Mononuclear cell (primary cell): ENCODE measurements at regions not wholly inside any gene's neighbourhood (a gene's known extent, or its start where the extent isn't known, plus 50 kb on each side); places are given as distances from the start of the nearest gene placed in this dataset.

Experiments
- H3K27me3 ChIP-seq: 2 replicates; pipeline ENCODE4 v1.6.0; 2011; ENCODE audit warnings: low read length, control low read depth; ENCODE audit not compliant: insufficient read depth
- H3K4me1 ChIP-seq: 2 replicates; pipeline ENCODE4 v1.5.1; 2011; ENCODE audit warnings: mild to moderate bottlenecking, low read length, control low read depth; ENCODE audit not compliant: insufficient read depth
- H3K4me3 ChIP-seq: 2 replicates; pipeline ENCODE4 v1.5.1; 2011; ENCODE audit warnings: mild to moderate bottlenecking, low read length, moderate library complexity
- H3K9me3 ChIP-seq: 2 replicates; pipeline ENCODE4 v1.5.1; 2011; ENCODE audit warnings: low read depth, mild to moderate bottlenecking, control low read depth, low read length

DNA sequence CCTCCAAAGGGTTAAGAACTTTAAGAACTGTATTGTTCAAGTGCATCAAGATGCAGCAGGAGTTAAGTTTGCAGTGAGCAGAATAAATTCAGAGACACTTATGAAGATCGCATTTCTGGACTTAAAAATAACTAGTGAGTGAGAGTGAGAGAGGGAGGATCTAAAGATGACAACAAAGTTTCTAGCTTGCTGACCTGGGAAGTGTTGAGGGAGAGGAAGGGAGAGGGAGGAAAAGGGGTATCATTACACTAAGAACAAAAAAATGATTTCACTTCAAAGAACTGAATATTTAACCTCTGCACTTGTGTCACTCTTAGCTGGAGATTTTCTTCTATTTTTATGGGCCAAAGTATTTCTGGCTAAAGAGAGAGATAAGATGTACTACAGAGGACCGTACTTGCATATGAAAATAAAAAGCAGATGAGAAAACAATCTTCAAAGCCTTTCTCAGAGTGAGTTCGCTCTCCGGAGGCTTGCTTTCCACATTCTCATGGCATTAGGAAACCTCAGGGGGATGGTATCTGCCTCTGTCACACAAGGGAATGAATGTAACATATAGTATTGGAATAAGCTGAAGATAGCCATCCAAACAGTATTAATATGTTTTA, 91.4 kb upstream of the TJP1 start:
- Histone ChIP-seq H3K9me3 (no peaks in the 10 kb centered on the region), H3K4me1 (no peaks in the 10 kb centered on the region), H3K27me3 (no peaks in the 10 kb centered on the region), H3K4me3 (no peak overlapping the region)

DNA sequence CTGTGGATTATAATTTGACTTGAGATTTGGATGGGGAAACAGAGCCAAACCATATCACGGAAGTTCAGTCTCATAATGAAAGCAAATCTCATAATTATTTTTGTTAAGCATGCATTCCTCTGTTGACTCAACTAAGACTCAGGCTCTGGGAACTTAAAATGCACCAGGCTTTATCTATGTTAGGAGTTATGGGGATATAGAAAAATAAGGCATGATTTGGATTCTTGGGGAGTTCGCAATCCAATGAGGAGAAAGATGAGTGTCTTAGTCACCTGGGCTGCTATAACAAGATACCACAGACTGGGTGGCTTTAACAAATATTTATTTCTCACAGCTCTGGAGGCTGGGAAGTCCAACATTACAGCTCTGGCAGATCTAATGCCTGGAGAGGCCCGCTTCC, 89.4 kb upstream of the TJP1 start:
- no peaks in the 10 kb centered on the region for H3K4me1 ChIP-seq
- H3K27me3 ChIP-seq, result no peaks in the 10 kb centered on the region
- H3K9me3 ChIP-seq, result no peaks in the 10 kb centered on the region
- no peak overlapping the region for H3K4me3 ChIP-seq

DNA sequence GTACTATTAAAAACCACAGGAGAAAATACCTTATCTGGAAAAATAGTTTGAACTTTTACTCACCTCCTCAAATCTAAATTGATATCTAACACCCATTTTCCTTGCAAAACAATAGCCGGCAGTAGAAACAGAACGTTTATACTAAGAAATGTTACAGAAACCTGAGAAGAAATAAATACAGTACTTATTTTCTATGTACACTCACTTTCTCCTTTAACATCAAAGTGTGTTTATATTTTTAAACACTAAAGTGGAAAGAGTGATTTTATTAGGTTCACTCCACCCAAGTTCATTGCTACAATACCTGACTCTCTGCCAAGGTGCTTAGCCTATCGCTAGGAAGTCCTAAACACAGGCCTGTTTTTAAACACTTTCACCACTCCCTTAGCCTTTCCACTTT, 87.8 kb upstream of the TJP1 start:
- Histone ChIP-seq H3K4me1 (no peaks in the 10 kb centered on the region), H3K27me3 (no peaks in the 10 kb centered on the region), H3K4me3 (no peak overlapping the region), H3K9me3 (no peaks in the 10 kb centered on the region)

- no peaks in the 10 kb centered on the region for H3K4me1 ChIP-seq
- no peak overlapping the region for H3K4me3 ChIP-seq
- H3K27me3 ChIP-seq, result no peaks in the 10 kb centered on the region
- no peaks in the 10 kb centered on the region for H3K9me3 ChIP-seq
Measured at GRCh38 chr15:29904757-29905417, 82.6 kb upstream of the TJP1 start.

- no peaks in the 10 kb centered on the region for H3K9me3 ChIP-seq
- no peaks in the 10 kb centered on the region for H3K27me3 ChIP-seq
- H3K4me1 ChIP-seq, result no peaks in the 10 kb centered on the region
- no peak overlapping the region for H3K4me3 ChIP-seq
Measured at GRCh38 chr15:29903785-29904464, 81.7 kb upstream of the TJP1 start.

DNA sequence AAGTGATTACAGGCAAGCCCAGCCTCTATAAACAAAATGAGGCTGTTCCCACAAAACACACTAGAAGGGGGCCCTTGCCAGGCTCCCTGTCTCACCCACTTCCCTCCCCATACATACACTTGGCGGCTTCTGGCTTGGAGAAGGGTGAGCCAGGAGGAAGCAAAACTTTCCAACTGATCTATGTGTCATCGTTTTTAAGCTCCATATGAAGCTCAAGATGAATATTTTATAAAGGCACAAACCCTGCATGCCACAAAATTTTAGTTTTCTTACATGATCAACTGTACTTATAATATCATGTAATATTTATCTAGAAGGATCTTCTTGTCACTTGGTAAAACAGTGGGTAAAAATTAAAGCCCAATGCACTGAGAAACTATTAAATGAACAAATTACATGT, 80.8 kb upstream of the TJP1 start:
- Histone ChIP-seq H3K9me3 (no peaks in the 10 kb centered on the region), H3K4me3 (no peak overlapping the region), H3K4me1 (no peaks in the 10 kb centered on the region), H3K27me3 (no peaks in the 10 kb centered on the region)

DNA sequence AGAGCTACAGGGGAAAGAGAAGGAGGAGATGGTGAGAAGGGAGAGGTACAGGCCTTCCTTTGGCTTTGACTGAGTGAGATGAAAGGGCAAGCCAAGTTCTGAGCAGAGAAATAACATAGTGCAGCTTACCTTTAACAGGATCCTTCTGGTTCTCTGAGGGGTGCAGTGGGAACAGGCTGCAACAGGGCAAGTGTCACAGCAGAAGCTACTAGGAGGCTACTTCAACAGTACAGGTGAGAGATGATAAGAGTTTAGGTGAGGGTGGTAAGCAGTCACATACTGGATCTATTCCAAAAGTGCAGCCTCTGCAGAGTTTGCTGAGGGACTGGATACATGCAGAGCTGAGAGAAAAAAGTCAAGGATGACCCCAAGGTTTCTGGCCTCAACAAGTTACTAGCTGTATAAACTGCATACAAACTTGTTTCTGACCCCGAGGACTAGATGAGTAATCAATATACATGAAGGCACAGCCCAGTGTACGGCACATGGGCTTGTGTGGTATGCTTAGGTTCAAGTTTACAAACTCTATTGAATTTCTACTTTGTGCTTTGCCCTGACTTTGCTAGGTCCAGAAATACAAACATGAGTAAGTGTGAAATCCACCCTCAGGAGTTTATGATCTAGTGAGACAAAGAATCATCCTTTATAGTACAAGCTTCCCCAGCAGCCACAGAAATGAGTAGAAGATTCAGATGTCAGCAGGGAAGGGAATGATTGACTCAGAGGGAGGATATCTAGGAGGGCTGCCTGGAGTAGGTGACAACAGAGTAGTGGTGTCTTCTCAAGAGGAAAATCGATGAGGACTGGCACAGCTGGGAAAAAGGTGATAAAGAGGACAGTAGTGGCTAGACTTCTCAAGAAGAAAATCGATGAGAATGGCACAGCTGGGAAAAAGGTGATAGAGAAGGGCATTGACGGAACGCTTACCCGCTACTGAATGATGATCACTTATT, 78.2 kb upstream of the TJP1 start:
- Histone ChIP-seq H3K4me3 (no peak overlapping the region), H3K4me1 (no peaks in the 10 kb centered on the region), H3K9me3 (no peaks in the 10 kb centered on the region), H3K27me3 (no peaks in the 10 kb centered on the region)

- Histone ChIP-seq H3K4me1 (no peaks in the 10 kb centered on the region), H3K4me3 (no peak overlapping the region), H3K27me3 (no peaks in the 10 kb centered on the region), H3K9me3 (no peaks in the 10 kb centered on the region)
Measured at GRCh38 chr15:29896062-29896461, 73.8 kb upstream of the TJP1 start.

DNA sequence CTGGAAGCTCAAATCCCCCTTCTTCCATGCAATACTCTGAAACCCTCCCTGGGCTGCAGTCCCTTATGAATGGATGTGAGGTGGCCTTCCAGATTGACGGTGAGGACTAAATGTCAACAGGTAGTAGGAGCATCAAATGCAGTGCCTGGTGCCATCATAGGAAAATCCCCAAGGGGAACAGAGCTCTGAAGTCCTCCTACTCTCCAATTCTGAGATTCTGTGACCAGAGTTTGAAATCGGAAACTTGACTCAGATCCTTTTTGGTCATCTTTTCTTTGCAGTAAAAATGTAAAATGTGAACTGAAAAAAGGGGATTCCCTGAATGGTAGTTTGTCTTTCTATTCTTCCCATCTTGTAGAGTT, 68.8 kb upstream of the TJP1 start:
- H3K27me3 ChIP-seq, result no peaks in the 10 kb centered on the region
- no peaks in the 10 kb centered on the region for H3K4me1 ChIP-seq
- H3K9me3 ChIP-seq, result no peaks in the 10 kb centered on the region
- no peak overlapping the region for H3K4me3 ChIP-seq

DNA sequence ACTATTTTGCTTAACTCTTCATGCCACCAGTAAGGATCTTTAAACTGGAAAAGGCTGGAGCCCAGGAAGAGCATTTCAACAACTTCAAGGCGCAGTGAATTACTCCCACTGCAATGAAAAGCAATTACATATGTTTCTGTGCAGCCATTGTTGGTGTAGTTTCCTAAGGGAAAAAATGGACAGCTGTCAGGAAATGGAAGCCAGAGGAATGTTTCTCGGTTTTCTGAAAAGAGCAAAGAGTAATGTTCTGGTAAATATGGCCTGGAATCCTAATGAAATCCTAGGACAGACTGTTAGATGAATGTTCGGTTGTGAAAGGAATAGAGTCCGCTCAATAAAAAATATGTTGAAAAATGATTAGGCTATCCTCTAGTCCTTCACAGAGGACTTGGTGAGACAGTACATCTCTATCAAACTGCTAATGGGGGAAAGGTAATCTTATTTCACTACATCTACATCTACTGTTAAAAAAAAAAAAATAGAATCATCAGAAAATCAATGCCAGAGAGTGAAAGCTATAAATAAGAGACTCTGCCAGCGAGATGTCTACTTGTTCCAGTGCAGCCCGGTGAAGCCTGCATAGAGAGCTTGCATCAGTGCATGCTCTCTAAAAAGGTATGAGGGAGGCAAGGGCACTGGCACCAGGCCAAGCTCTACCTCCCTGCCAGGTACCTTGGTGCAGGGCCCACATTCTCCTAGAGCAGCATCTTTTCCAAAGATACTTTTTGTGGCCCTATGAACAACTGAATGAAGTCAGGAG, 68.2 kb upstream of the TJP1 start:
- Histone ChIP-seq H3K27me3 (no peaks in the 10 kb centered on the region), H3K9me3 (no peaks in the 10 kb centered on the region), H3K4me1 (no peaks in the 10 kb centered on the region), H3K4me3 (no peak overlapping the region)

- no peaks in the 10 kb centered on the region for H3K27me3 ChIP-seq
- no peak overlapping the region for H3K4me3 ChIP-seq
- H3K4me1 ChIP-seq, result no peaks in the 10 kb centered on the region
- no peaks in the 10 kb centered on the region for H3K9me3 ChIP-seq
Measured at GRCh38 chr15:29889542-29890329, 67.5 kb upstream of the TJP1 start.

- no peaks in the 10 kb centered on the region for H3K4me1 ChIP-seq
- H3K4me3 ChIP-seq, result no peak overlapping the region
- peaks cover 4% of the 10 kb centered on the region for H3K27me3 ChIP-seq
- H3K9me3 ChIP-seq, result no peaks in the 10 kb centered on the region
Measured at GRCh38 chr15:29888646-29889045, 66.4 kb upstream of the TJP1 start.

DNA sequence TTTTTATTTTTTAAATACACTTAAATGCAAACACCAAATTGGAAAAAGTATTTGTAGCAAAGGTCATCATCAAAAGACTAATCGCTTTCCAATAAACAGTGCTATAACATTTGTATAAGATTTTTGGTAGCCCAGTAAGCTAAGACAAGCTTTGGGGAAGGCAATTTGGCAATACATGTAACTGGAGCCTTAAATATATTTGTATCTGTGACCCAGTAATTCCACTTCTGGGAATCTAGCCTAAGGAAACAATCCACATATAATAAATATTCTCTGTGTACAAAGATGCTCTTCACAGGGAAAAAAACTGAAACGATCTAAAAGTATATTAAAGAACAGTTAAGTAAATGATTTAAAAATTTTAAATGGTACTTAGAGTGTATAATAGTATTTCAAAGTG, 65.5 kb upstream of the TJP1 start:
- Histone ChIP-seq H3K4me3 (no peak overlapping the region), H3K9me3 (no peaks in the 10 kb centered on the region), H3K4me1 (no peaks in the 10 kb centered on the region), H3K27me3 (peaks cover 7% of the 10 kb centered on the region)

DNA sequence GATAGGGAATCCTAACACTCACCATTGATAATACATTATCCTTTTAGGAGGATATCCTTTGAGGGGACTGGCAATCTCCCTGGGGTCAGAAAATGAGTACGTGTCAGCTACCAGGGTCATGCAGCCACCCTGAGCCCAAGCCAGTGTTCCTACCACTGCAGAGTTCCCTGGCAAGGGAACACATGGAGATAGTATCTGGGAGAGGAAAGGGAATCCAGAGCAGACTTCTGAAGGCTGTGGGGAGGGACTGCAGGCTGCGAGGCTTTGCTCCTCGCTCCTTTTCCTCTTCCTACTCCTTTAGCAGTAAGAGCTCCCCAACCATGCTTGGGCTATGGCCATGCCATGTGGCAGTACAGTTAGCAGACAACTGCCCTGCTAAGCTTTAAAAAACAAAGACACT, 62.9 kb upstream of the TJP1 start:
- H3K9me3 ChIP-seq, result no peaks in the 10 kb centered on the region
- H3K4me3 ChIP-seq, result no peak overlapping the region
- peaks cover 11% of the 10 kb centered on the region for H3K27me3 ChIP-seq
- H3K4me1 ChIP-seq, result no peaks in the 10 kb centered on the region
